A673 (cell line): ENCODE measurements at regions not wholly inside any gene's neighbourhood (a gene's known extent, or its start where the extent isn't known, plus 50 kb on each side); places are given as distances from the start of the nearest gene placed in this dataset.

Experiments
- BruUV-seq: library from RNA; stranded (reverse); fragments of 400-500 nt; replicated peaks from 2 replicates; lab custom pipeline; 2021; lab: Mats Ljungman, UMichigan
- CTCF ChIA-PET: fragments of 300-600 bp; sonication (Branson Sonifier 250); formaldehyde crosslinking; loops from one replicate; lab custom pipeline; 2022; ENCODE audit warnings: antibody characterized with exemption; lab: Charles Lee
- POLR2A ChIA-PET: fragments of 300-600 bp; sonication (Branson Sonifier 250); formaldehyde crosslinking; loops from one replicate; lab custom pipeline; 2022; ENCODE audit warnings: antibody characterized with exemption; ENCODE audit not compliant: low non-redundant PET; lab: Charles Lee
- DNase-seq: peaks from one replicate; pipeline ENCODE4 v3.0.0-alpha.2; 2015; ENCODE audit warnings: low spot score
- H3K27ac ChIP-seq: fragments of 200-600 bp; sonication (generic); 2 replicates; pipeline ENCODE4 v1.5.1; 2016; ENCODE audit warnings: mixed run types, low read depth, mild to moderate bottlenecking, mixed read lengths, antibody characterized with exemption, low read length; ENCODE audit not compliant: poor library complexity, severe bottlenecking
- H3K27me3 ChIP-seq: fragments of 200-600 bp; sonication (generic); replicated peaks from 2 replicates; pipeline ENCODE4 v1.6.1; 2017; ENCODE audit warnings: mixed run types, low read depth, mild to moderate bottlenecking, mixed read lengths, antibody characterized with exemption, low read length; ENCODE audit not compliant: insufficient read depth, poor library complexity
- H3K36me3 ChIP-seq: fragments of 200-600 bp; sonication (generic); 2 replicates; pipeline ENCODE4 v1.6.1; 2016; ENCODE audit warnings: mixed run types, mild to moderate bottlenecking, mixed read lengths, antibody characterized with exemption, low read length; ENCODE audit not compliant: insufficient read depth, poor library complexity, severe bottlenecking
- H3K4me1 ChIP-seq: fragments of 200-600 bp; sonication (generic); 2 replicates; pipeline ENCODE4 v1.6.1; 2017; ENCODE audit warnings: mixed run types, mild to moderate bottlenecking, mixed read lengths, antibody characterized with exemption, low read length; ENCODE audit not compliant: insufficient read depth, poor library complexity, severe bottlenecking
- H3K4me3 ChIP-seq: fragments of 200-600 bp; sonication (generic); 2 replicates; pipeline ENCODE4 v1.5.1; 2016; ENCODE audit warnings: low read depth, mixed run types, mild to moderate bottlenecking, mixed read lengths, low read length; ENCODE audit not compliant: poor library complexity, severe bottlenecking
- H3K9me3 ChIP-seq: fragments of 200-600 bp; sonication (generic); 2 replicates; pipeline ENCODE4 v1.6.1; 2016; ENCODE audit warnings: mixed run types, low read depth, mild to moderate bottlenecking, mixed read lengths, antibody characterized with exemption, low read length; ENCODE audit not compliant: poor library complexity, severe bottlenecking
- CTCF ChIP-seq: fragments of 300-800, 200-600 bp; sonication (generic); conservative IDR thresholded peaks from 2 replicates; pipeline ENCODE4 v1.5.1; 2017; ENCODE audit warnings: low read depth, mild to moderate bottlenecking, antibody characterized with exemption, low read length, moderate library complexity, mixed read lengths
- EZH2 ChIP-seq: fragments of 200-600 bp; sonication (generic); IDR thresholded peaks from 2 replicates; pipeline ENCODE4 v1.6.1; 2017; ENCODE audit warnings: borderline replicate concordance, low read depth, mild to moderate bottlenecking, mixed read lengths, antibody characterized with exemption, low read length; ENCODE audit not compliant: poor library complexity, severe bottlenecking
- intact Hi-C: fragments of 100-400 bp; cut with micrococcal nuclease; formaldehyde crosslinking; loops from one replicate; pipeline ENCODE4 v1.10.0; 2022; ENCODE audit not compliant: unreplicated experiment

GRCh38 chr16:63416712-63417111 lies 1380.5 kb upstream of the CDH8 start:
- intact Hi-C loops, result no loop called here
- no TSS peak for BruUV-seq
- no peak for TF ChIP-seq CTCF
- no peak for TF ChIP-seq EZH2
- POLR2A ChIA-PET, result no interaction called here
- H3K4me3 ChIP-seq, result no peak overlapping the region
- no peaks in the 10 kb centered on the region for H3K4me1 ChIP-seq
- no peaks in the 10 kb centered on the region for H3K36me3 ChIP-seq
- CTCF ChIA-PET, result no interaction called here
- H3K27ac ChIP-seq, result no peak overlapping the region
- DNase-seq, result no peak
- H3K9me3 ChIP-seq, result no peaks in the 10 kb centered on the region
- H3K27me3 ChIP-seq, result no peaks in the 10 kb centered on the region

DNA sequence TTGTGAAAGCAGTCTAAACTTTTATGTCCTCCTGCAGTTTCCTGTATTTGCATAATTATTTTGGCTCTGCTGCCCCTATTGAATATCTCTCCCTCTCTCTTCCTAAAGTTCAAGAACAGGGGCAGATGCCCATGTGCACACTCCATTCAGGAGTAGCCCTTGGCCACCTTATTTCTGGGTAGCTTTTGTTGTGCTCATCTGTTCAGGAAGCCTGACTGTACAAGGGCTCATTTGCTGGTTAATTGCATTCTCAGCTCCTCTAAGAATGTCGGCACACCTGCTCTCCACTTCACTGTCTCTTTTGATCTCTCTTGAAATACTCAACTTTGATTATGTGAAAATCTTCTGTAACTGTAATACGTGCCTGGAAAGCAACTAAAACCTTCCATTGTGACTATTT lies 1378.8 kb upstream of the CDH8 start:
- ChIA-PET POLR2A (no interaction called here), CTCF (no interaction called here)
- BruUV-seq, result no TSS peak
- intact Hi-C loops, result no loop called here
- Histone ChIP-seq H3K27ac (no peak overlapping the region), H3K36me3 (no peaks in the 10 kb centered on the region), H3K4me3 (no peak overlapping the region), H3K27me3 (no peaks in the 10 kb centered on the region), H3K4me1 (no peaks in the 10 kb centered on the region), H3K9me3 (no peaks in the 10 kb centered on the region)
- no peak for DNase-seq
- TF ChIP-seq CTCF, result no peak
- no peak for TF ChIP-seq EZH2

GRCh38 chr16:63410594-63410993 lies 1374.4 kb upstream of the CDH8 start:
- no TSS peak for BruUV-seq
- CTCF ChIA-PET, result no interaction called here
- TF ChIP-seq EZH2, result no peak
- TF ChIP-seq CTCF, result no peak

More at GRCh38 chr16:63410594-63410993, 1374.4 kb upstream of the CDH8 start:
- POLR2A ChIA-PET, result no interaction called here
- H3K27ac ChIP-seq, result no peak overlapping the region
- H3K4me3 ChIP-seq, result no peak overlapping the region
- H3K4me1 ChIP-seq, result no peaks in the 10 kb centered on the region
- no peaks in the 10 kb centered on the region for H3K36me3 ChIP-seq
- DNase-seq, result no peak
- H3K27me3 ChIP-seq, result no peaks in the 10 kb centered on the region
- intact Hi-C loops, result no loop called here
- no peaks in the 10 kb centered on the region for H3K9me3 ChIP-seq
